Ovary (tissue), 3 donors: ENCODE measurements at regions not wholly inside any gene's neighbourhood (a gene's known extent, or its start where the extent isn't known, plus 50 kb on each side); places are given as distances from the start of the nearest gene placed in this dataset.

Source experiments
- CTCF ChIP-seq, 3 donors: fragments of 450-650 bp in 2 of 3; fragments of 200-600 bp in 1 of 3; IDR thresholded peaks; one replicate each; pipeline versions ENCODE4 v1.5.1 to v1.8.0; 2016 to 2022; ENCODE audit warnings: antibody characterized with exemption in 3 of 3, mild to moderate bottlenecking in 1 of 3
- EP300 ChIP-seq: sonication (generic); formaldehyde crosslinking; IDR thresholded peaks from one replicate; pipeline ENCODE4 v1.6.1; 2017; ENCODE audit warnings: antibody characterized with exemption
- POLR2A ChIP-seq: fragments of 450-650 bp; IDR thresholded peaks from one replicate; pipeline ENCODE4 v1.6.1; 2017; ENCODE audit warnings: antibody characterized with exemption, mild to moderate bottlenecking, moderate library complexity
- donor health status: DM: no; HTN: no; CAD: no.

- TF ChIP-seq CTCF (IDR thresholded peaks at IDR 0.05) (no peak), EP300 (no peak), POLR2A (no peak)
Measured at GRCh38 chr1:227451954-227452353, 111.4 kb upstream of the ZNF678 start.
